ENCODE measurements at regions not wholly inside any gene's neighbourhood (a gene's known extent, or its start where the extent isn't known, plus 50 kb on each side); places are given as distances from the start of the nearest gene placed in this dataset.

- peaks cover 0 to 2% (median 0%) of the 10 kb centered on the region in 4 donors for H3K9me3 ChIP-seq
- no peaks in the 10 kb centered on the region for H3K27me3 ChIP-seq
- no peak overlapping the region for H3K27ac ChIP-seq
- no peaks in the 10 kb centered on the region for H3K36me3 ChIP-seq
- H3K4me1 ChIP-seq: no peaks in the 10 kb centered on the region
- no peak overlapping the region for H3K4me3 ChIP-seq
- no peak for DNase-seq
- TF ChIP-seq CTCF (IDR thresholded peaks at IDR 0.05) (no peak), POLR2A (IDR thresholded peaks at IDR 0.05) (no peak)
Observed at GRCh38 chr12:125453751-125454150, 388.5 kb downstream of the AACS start.

- Histone ChIP-seq H3K27ac (no peak overlapping the region), H3K36me3 (no peaks in the 10 kb centered on the region), H3K4me3 (no peak overlapping the region), H3K27me3 (no peaks in the 10 kb centered on the region), H3K9me3 (peaks cover 0 to 6% (median 0%) of the 10 kb centered on the region in 4 donors), H3K4me1 (no peaks in the 10 kb centered on the region)
- TF ChIP-seq POLR2A (IDR thresholded peaks at IDR 0.05): no peak
- TF ChIP-seq CTCF (IDR thresholded peaks at IDR 0.05): no peak
- DNase-seq: no peak
Observed at GRCh38 chr12:125454291-125454690, 389.1 kb downstream of the AACS start.

GRCh38 chr12:125454786-125455480 lies 389.7 kb downstream of the AACS start:
- no peak overlapping the region for H3K27ac ChIP-seq
- H3K9me3 ChIP-seq: peaks cover 0 to 6% (median 0%) of the 10 kb centered on the region in 4 donors
- no peak overlapping the region for H3K4me3 ChIP-seq
- H3K4me1 ChIP-seq: no peaks in the 10 kb centered on the region
- no peaks in the 10 kb centered on the region for H3K27me3 ChIP-seq
- TF ChIP-seq POLR2A (IDR thresholded peaks at IDR 0.05): no peak
- no peaks in the 10 kb centered on the region for H3K36me3 ChIP-seq
- DNase-seq: no peak

GRCh38 chr12:125455556-125455955 lies 390.3 kb downstream of the AACS start:
- Histone ChIP-seq H3K27ac (no peak overlapping the region), H3K9me3 (peaks cover 0 to 6% (median 0%) of the 10 kb centered on the region in 4 donors), H3K4me3 (no peak overlapping the region), H3K27me3 (no peaks in the 10 kb centered on the region), H3K4me1 (no peaks in the 10 kb centered on the region), H3K36me3 (no peaks in the 10 kb centered on the region)
- DNase-seq: no peak
- no peak for TF ChIP-seq CTCF (IDR thresholded peaks at IDR 0.05)
- no peak for TF ChIP-seq POLR2A (IDR thresholded peaks at IDR 0.05)

- TF ChIP-seq POLR2A (IDR thresholded peaks at IDR 0.05): no peak
- no peak for TF ChIP-seq CTCF (IDR thresholded peaks at IDR 0.05)
- DNase-seq: no peak
- no peaks in the 10 kb centered on the region for H3K27me3 ChIP-seq
- H3K4me3 ChIP-seq: no peak overlapping the region
- H3K36me3 ChIP-seq: no peaks in the 10 kb centered on the region
- no peaks in the 10 kb centered on the region for H3K4me1 ChIP-seq
- peaks cover 0 to 6% (median 0%) of the 10 kb centered on the region in 4 donors for H3K9me3 ChIP-seq
- H3K27ac ChIP-seq: no peak overlapping the region
Observed at GRCh38 chr12:125458552-125459268, 393.5 kb downstream of the AACS start.

GRCh38 chr12:125461831-125462230 lies 396.6 kb downstream of the AACS start:
- H3K36me3 ChIP-seq: no peaks in the 10 kb centered on the region
- no peak for TF ChIP-seq CTCF (IDR thresholded peaks at IDR 0.05)
- no peak for TF ChIP-seq POLR2A (IDR thresholded peaks at IDR 0.05)
- H3K4me1 ChIP-seq: no peaks in the 10 kb centered on the region
- no peaks in the 10 kb centered on the region for H3K27me3 ChIP-seq
- DNase-seq: no peak
- H3K9me3 ChIP-seq: peaks cover 0 to 6% (median 0%) of the 10 kb centered on the region in 4 donors
- no peak overlapping the region for H3K4me3 ChIP-seq
- no peak overlapping the region for H3K27ac ChIP-seq
